ENCODE measurements at regions not wholly inside any gene's neighbourhood (a gene's known extent, or its start where the extent isn't known, plus 50 kb on each side); places are given as distances from the start of the nearest gene placed in this dataset.

DNA sequence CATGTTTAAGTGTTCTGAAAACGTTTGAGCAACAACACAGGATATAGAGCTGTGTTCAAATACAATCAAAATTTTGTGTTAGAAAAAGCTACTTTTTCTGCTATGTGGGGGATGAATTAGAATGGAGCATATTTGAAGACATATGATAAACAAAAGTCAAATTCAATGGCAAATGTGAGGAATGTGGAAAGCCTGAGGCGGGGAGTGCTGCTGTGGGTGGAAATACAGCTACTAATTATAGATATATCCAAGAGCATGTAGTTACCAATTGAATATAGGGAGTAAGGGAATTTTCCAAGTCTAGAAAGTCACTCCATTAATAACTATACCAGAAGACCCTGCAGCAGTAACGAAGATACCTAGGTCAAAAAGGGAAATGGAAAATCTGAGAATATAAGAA lies 2370.4 kb upstream of the TENM3 start:
- TF ChIP-seq, protein P1, sequence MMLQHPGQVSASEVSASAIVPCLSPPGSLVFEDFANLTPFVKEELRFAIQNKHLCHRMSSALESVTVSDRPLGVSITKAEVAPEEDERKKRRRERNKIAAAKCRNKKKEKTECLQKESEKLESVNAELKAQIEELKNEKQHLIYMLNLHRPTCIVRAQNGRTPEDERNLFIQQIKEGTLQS (IDR thresholded peaks at IDR 0.05): no peak
- TF ChIP-seq SRF (IDR thresholded peaks at IDR 0.05; ENCODE audit: low read depth): no peak
- Histone ChIP-seq H3K36me3 (ENCODE audit: control insufficient read depth in 1 of 2, insufficient read depth in 2 of 2, low read length in 2 of 2) (no peaks in the 10 kb centered on the region), H3K79me2 (ENCODE audit: insufficient read depth, low read length) (no peaks in the 10 kb centered on the region), H3K9ac (ENCODE audit: low read length) (no peak overlapping the region), H2AFZ (ENCODE audit: low read depth, low read length, poor library complexity, severe bottlenecking) (no peak overlapping the region), H3K4me2 (ENCODE audit: low read length) (no peak overlapping the region), H3K4me3 (replicated peaks in 1 of 2; ENCODE audit: low read depth in 1 of 2, low read length in 2 of 2) (no peak overlapping the region), H3K27ac (ENCODE audit: low read depth, low read length) (no peak overlapping the region), H4K20me1 (ENCODE audit: insufficient read depth) (no peaks in the 10 kb centered on the region), H3K27me3 (ENCODE audit: insufficient read depth, low read length) (no peaks in the 10 kb centered on the region), H3K4me1 (ENCODE audit: control insufficient read depth in 1 of 2, insufficient read depth in 2 of 2, low read length in 2 of 2) (no peaks in the 10 kb centered on the region), H3K9me3 (ENCODE audit: control insufficient read depth in 1 of 2, insufficient read depth in 1 of 2, low read depth in 1 of 2, low read length in 2 of 2) (no peaks in the 10 kb centered on the region), H3K9me2 (ENCODE audit: insufficient read depth) (no peaks in the 10 kb centered on the region)
- ATAC-seq: no peak
- intact Hi-C loops (cut with micrococcal nuclease): no loop called here
- RAD21 ChIA-PET (ENCODE audit: low non-redundant PET in 1 of 2, low total read pairs in 2 of 2, uncharacterized antibody in 2 of 2, unreplicated experiment in 2 of 2): no interaction called here
- DNase-seq (ENCODE audit: low read depth, low spot score): no peak
- no TSS peak for BruUV-seq (replicated peaks)
- CTCF ChIA-PET: no interaction called here
- POLR2A ChIA-PET: no interaction called here

GRCh38 chr4:179880756-179881155 lies 2362.4 kb upstream of the TENM3 start:
- Histone ChIP-seq H3K4me1 (ENCODE audit: control insufficient read depth in 1 of 2, insufficient read depth in 2 of 2, low read length in 2 of 2) (no peaks in the 10 kb centered on the region), H3K27ac (ENCODE audit: low read depth, low read length) (no peak overlapping the region), H3K4me2 (ENCODE audit: low read length) (no peak overlapping the region), H3K36me3 (ENCODE audit: control insufficient read depth in 1 of 2, insufficient read depth in 2 of 2, low read length in 2 of 2) (no peaks in the 10 kb centered on the region), H3K9me3 (ENCODE audit: control insufficient read depth in 1 of 2, insufficient read depth in 1 of 2, low read depth in 1 of 2, low read length in 2 of 2) (no peaks in the 10 kb centered on the region), H3K79me2 (ENCODE audit: insufficient read depth, low read length) (no peaks in the 10 kb centered on the region), H3K9me2 (ENCODE audit: insufficient read depth) (no peaks in the 10 kb centered on the region), H4K20me1 (ENCODE audit: insufficient read depth) (no peaks in the 10 kb centered on the region), H3K4me3 (replicated peaks in 1 of 2; ENCODE audit: low read depth in 1 of 2, low read length in 2 of 2) (no peak overlapping the region), H2AFZ (ENCODE audit: low read depth, low read length, poor library complexity, severe bottlenecking) (no peak overlapping the region), H3K9ac (ENCODE audit: low read length) (no peak overlapping the region), H3K27me3 (ENCODE audit: insufficient read depth, low read length) (no peaks in the 10 kb centered on the region)
- DNase-seq (ENCODE audit: low read depth, low spot score): no peak
- ChIA-PET POLR2A (no interaction called here), RAD21 (ENCODE audit: low non-redundant PET in 1 of 2, low total read pairs in 2 of 2, uncharacterized antibody in 2 of 2, unreplicated experiment in 2 of 2) (no interaction called here), CTCF (no interaction called here)
- BruUV-seq (replicated peaks): no TSS peak
- intact Hi-C loops (cut with micrococcal nuclease): no loop called here
- no peak for ATAC-seq
- TF ChIP-seq, protein P2, sequence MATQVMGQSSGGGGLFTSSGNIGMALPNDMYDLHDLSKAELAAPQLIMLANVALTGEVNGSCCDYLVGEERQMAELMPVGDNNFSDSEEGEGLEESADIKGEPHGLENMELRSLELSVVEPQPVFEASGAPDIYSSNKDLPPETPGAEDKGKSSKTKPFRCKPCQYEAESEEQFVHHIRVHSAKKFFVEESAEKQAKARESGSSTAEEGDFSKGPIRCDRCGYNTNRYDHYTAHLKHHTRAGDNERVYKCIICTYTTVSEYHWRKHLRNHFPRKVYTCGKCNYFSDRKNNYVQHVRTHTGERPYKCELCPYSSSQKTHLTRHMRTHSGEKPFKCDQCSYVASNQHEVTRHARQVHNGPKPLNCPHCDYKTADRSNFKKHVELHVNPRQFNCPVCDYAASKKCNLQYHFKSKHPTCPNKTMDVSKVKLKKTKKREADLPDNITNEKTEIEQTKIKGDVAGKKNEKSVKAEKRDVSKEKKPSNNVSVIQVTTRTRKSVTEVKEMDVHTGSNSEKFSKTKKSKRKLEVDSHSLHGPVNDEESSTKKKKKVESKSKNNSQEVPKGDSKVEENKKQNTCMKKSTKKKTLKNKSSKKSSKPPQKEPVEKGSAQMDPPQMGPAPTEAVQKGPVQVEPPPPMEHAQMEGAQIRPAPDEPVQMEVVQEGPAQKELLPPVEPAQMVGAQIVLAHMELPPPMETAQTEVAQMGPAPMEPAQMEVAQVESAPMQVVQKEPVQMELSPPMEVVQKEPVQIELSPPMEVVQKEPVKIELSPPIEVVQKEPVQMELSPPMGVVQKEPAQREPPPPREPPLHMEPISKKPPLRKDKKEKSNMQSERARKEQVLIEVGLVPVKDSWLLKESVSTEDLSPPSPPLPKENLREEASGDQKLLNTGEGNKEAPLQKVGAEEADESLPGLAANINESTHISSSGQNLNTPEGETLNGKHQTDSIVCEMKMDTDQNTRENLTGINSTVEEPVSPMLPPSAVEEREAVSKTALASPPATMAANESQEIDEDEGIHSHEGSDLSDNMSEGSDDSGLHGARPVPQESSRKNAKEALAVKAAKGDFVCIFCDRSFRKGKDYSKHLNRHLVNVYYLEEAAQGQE (IDR thresholded peaks at IDR 0.05; ENCODE audit: low read depth): no peak
- TF ChIP-seq, protein P1 (IDR thresholded peaks at IDR 0.05): no peak
- TF ChIP-seq, protein P3, sequence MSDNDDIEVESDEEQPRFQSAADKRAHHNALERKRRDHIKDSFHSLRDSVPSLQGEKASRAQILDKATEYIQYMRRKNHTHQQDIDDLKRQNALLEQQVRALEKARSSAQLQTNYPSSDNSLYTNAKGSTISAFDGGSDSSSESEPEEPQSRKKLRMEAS (IDR thresholded peaks at IDR 0.05): no peak
- no peak for TF ChIP-seq CBX3 (IDR thresholded peaks at IDR 0.05; ENCODE audit: low read depth)
- TF ChIP-seq SIN3A (IDR thresholded peaks at IDR 0.05; ENCODE audit: low read depth): no peak
- TF ChIP-seq EGR1 (IDR thresholded peaks at IDR 0.05; ENCODE audit: low read depth): no peak
- TF ChIP-seq CTCF (IDR thresholded peaks at IDR 0.05 in 2 of 3, conservative IDR thresholded peaks at IDR 0.05 in 1 of 3; ENCODE audit: borderline replicate concordance in 1 of 3, insufficient read depth in 1 of 3, low read depth in 2 of 3, low read length in 2 of 3): no peak
- TF ChIP-seq YY1 (IDR thresholded peaks at IDR 0.05; ENCODE audit: extremely low read depth, insufficient replicate concordance, low read depth, low read length): no peak
- no peak for TF ChIP-seq SRF (IDR thresholded peaks at IDR 0.05; ENCODE audit: low read depth)
- TF ChIP-seq, protein P4, sequence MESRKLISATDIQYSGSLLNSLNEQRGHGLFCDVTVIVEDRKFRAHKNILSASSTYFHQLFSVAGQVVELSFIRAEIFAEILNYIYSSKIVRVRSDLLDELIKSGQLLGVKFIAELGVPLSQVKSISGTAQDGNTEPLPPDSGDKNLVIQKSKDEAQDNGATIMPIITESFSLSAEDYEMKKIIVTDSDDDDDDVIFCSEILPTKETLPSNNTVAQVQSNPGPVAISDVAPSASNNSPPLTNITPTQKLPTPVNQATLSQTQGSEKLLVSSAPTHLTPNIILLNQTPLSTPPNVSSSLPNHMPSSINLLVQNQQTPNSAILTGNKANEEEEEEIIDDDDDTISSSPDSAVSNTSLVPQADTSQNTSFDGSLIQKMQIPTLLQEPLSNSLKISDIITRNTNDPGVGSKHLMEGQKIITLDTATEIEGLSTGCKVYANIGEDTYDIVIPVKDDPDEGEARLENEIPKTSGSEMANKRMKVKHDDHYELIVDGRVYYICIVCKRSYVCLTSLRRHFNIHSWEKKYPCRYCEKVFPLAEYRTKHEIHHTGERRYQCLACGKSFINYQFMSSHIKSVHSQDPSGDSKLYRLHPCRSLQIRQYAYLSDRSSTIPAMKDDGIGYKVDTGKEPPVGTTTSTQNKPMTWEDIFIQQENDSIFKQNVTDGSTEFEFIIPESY (IDR thresholded peaks at IDR 0.05; ENCODE audit: extremely low read depth, insufficient replicate concordance, low read length): no peak
- no peak for TF ChIP-seq ZNF274 (IDR thresholded peaks at IDR 0.05; ENCODE audit: low read depth, low read length)
- TF ChIP-seq ELF1 (IDR thresholded peaks at IDR 0.05; ENCODE audit: borderline replicate concordance, low read depth): no peak

All from HCT116 (cell line).